ENCODE measurements at regions not wholly inside any gene's neighbourhood (a gene's known extent, or its start where the extent isn't known, plus 50 kb on each side); places are given as distances from the start of the nearest gene placed in this dataset.

GRCh38 chr20:51249215-51249614 is 226.3 kb upstream of the KCNG1 start:
- H3K4me1 ChIP-seq (ENCODE audit: control insufficient read depth, insufficient read depth, low read length, poor library complexity, severe bottlenecking): no peaks in the 10 kb centered on the region
- H3K27ac ChIP-seq (ENCODE audit: insufficient read depth, low read length, poor library complexity, severe bottlenecking): no peak overlapping the region
- no peaks in the 10 kb centered on the region for H3K36me3 ChIP-seq (ENCODE audit: control insufficient read depth, insufficient read depth, low read length)
- no peak for DNase-seq
- H3K4me3 ChIP-seq (ENCODE audit: insufficient read depth, low read depth, low read length, poor library complexity, severe bottlenecking): no peak overlapping the region
- no peaks in the 10 kb centered on the region for H3K27me3 ChIP-seq (replicated peaks; ENCODE audit: control insufficient read depth, insufficient read depth, low read length, poor library complexity, severe bottlenecking)
- no peaks in the 10 kb centered on the region for H3K9me3 ChIP-seq (ENCODE audit: control insufficient read depth, low read length)

- no peak for DNase-seq
- no peaks in the 10 kb centered on the region for H3K36me3 ChIP-seq (ENCODE audit: control insufficient read depth, insufficient read depth, low read length)
- no peaks in the 10 kb centered on the region for H3K9me3 ChIP-seq (ENCODE audit: control insufficient read depth, low read length)
- H3K4me3 ChIP-seq (ENCODE audit: insufficient read depth, low read depth, low read length, poor library complexity, severe bottlenecking): no peak overlapping the region
- H3K27me3 ChIP-seq (replicated peaks; ENCODE audit: control insufficient read depth, insufficient read depth, low read length, poor library complexity, severe bottlenecking): no peaks in the 10 kb centered on the region
- no peak overlapping the region for H3K27ac ChIP-seq (ENCODE audit: insufficient read depth, low read length, poor library complexity, severe bottlenecking)
- H3K4me1 ChIP-seq (ENCODE audit: control insufficient read depth, insufficient read depth, low read length, poor library complexity, severe bottlenecking): no peaks in the 10 kb centered on the region
These were observed 221.6 kb upstream of the KCNG1 start for GRCh38 chr20:51244466-51244865.

GRCh38 chr20:51238675-51239305 is 215.9 kb upstream of the KCNG1 start:
- no peaks in the 10 kb centered on the region for H3K36me3 ChIP-seq (ENCODE audit: control insufficient read depth, insufficient read depth, low read length)
- no peak overlapping the region for H3K4me3 ChIP-seq (ENCODE audit: insufficient read depth, low read depth, low read length, poor library complexity, severe bottlenecking)
- DNase-seq: no peak
- no peaks in the 10 kb centered on the region for H3K4me1 ChIP-seq (ENCODE audit: control insufficient read depth, insufficient read depth, low read length, poor library complexity, severe bottlenecking)
- H3K27ac ChIP-seq (ENCODE audit: insufficient read depth, low read length, poor library complexity, severe bottlenecking): no peak overlapping the region
- H3K27me3 ChIP-seq (replicated peaks; ENCODE audit: control insufficient read depth, insufficient read depth, low read length, poor library complexity, severe bottlenecking): no peaks in the 10 kb centered on the region
- no peaks in the 10 kb centered on the region for H3K9me3 ChIP-seq (ENCODE audit: control insufficient read depth, low read length)

- Histone ChIP-seq H3K4me1 (ENCODE audit: control insufficient read depth, insufficient read depth, low read length, poor library complexity, severe bottlenecking) (no peaks in the 10 kb centered on the region), H3K27me3 (replicated peaks; ENCODE audit: control insufficient read depth, insufficient read depth, low read length, poor library complexity, severe bottlenecking) (no peaks in the 10 kb centered on the region), H3K27ac (ENCODE audit: insufficient read depth, low read length, poor library complexity, severe bottlenecking) (no peak overlapping the region), H3K9me3 (ENCODE audit: control insufficient read depth, low read length) (no peaks in the 10 kb centered on the region), H3K4me3 (ENCODE audit: insufficient read depth, low read depth, low read length, poor library complexity, severe bottlenecking) (no peak overlapping the region), H3K36me3 (ENCODE audit: control insufficient read depth, insufficient read depth, low read length) (no peaks in the 10 kb centered on the region)
- no peak for DNase-seq
These were observed 214.9 kb upstream of the KCNG1 start for GRCh38 chr20:51237791-51238190.

GRCh38 chr20:51237278-51237677 is 214.4 kb upstream of the KCNG1 start:
- H3K27me3 ChIP-seq (replicated peaks; ENCODE audit: control insufficient read depth, insufficient read depth, low read length, poor library complexity, severe bottlenecking): no peaks in the 10 kb centered on the region
- DNase-seq: no peak
- H3K36me3 ChIP-seq (ENCODE audit: control insufficient read depth, insufficient read depth, low read length): no peaks in the 10 kb centered on the region
- no peaks in the 10 kb centered on the region for H3K4me1 ChIP-seq (ENCODE audit: control insufficient read depth, insufficient read depth, low read length, poor library complexity, severe bottlenecking)
- H3K27ac ChIP-seq (ENCODE audit: insufficient read depth, low read length, poor library complexity, severe bottlenecking): no peak overlapping the region
- no peak overlapping the region for H3K4me3 ChIP-seq (ENCODE audit: insufficient read depth, low read depth, low read length, poor library complexity, severe bottlenecking)
- no peaks in the 10 kb centered on the region for H3K9me3 ChIP-seq (ENCODE audit: control insufficient read depth, low read length)

GRCh38 chr20:51236421-51236820 is 213.5 kb upstream of the KCNG1 start:
- Histone ChIP-seq H3K4me3 (ENCODE audit: insufficient read depth, low read depth, low read length, poor library complexity, severe bottlenecking) (no peak overlapping the region), H3K36me3 (ENCODE audit: control insufficient read depth, insufficient read depth, low read length) (no peaks in the 10 kb centered on the region), H3K27me3 (replicated peaks; ENCODE audit: control insufficient read depth, insufficient read depth, low read length, poor library complexity, severe bottlenecking) (no peaks in the 10 kb centered on the region), H3K9me3 (ENCODE audit: control insufficient read depth, low read length) (no peaks in the 10 kb centered on the region), H3K27ac (ENCODE audit: insufficient read depth, low read length, poor library complexity, severe bottlenecking) (no peak overlapping the region), H3K4me1 (ENCODE audit: control insufficient read depth, insufficient read depth, low read length, poor library complexity, severe bottlenecking) (no peaks in the 10 kb centered on the region)
- no peak for DNase-seq

- no peak overlapping the region for H3K27ac ChIP-seq (ENCODE audit: insufficient read depth, low read length, poor library complexity, severe bottlenecking)
- no peaks in the 10 kb centered on the region for H3K36me3 ChIP-seq (ENCODE audit: control insufficient read depth, insufficient read depth, low read length)
- no peak overlapping the region for H3K4me3 ChIP-seq (ENCODE audit: insufficient read depth, low read depth, low read length, poor library complexity, severe bottlenecking)
- peaks cover 3% of the 10 kb centered on the region for H3K27me3 ChIP-seq (replicated peaks; ENCODE audit: control insufficient read depth, insufficient read depth, low read length, poor library complexity, severe bottlenecking)
- DNase-seq: no peak
- no peaks in the 10 kb centered on the region for H3K9me3 ChIP-seq (ENCODE audit: control insufficient read depth, low read length)
- H3K4me1 ChIP-seq (ENCODE audit: control insufficient read depth, insufficient read depth, low read length, poor library complexity, severe bottlenecking): no peaks in the 10 kb centered on the region
These were observed 210.4 kb upstream of the KCNG1 start for GRCh38 chr20:51233345-51233744.

GRCh38 chr20:51230727-51231126 is 207.8 kb upstream of the KCNG1 start:
- H3K27ac ChIP-seq (ENCODE audit: insufficient read depth, low read length, poor library complexity, severe bottlenecking): no peak overlapping the region
- H3K27me3 ChIP-seq (replicated peaks; ENCODE audit: control insufficient read depth, insufficient read depth, low read length, poor library complexity, severe bottlenecking): peaks cover 3% of the 10 kb centered on the region
- no peaks in the 10 kb centered on the region for H3K9me3 ChIP-seq (ENCODE audit: control insufficient read depth, low read length)
- no peak for DNase-seq
- H3K4me3 ChIP-seq (ENCODE audit: insufficient read depth, low read depth, low read length, poor library complexity, severe bottlenecking): no peak overlapping the region
- H3K4me1 ChIP-seq (ENCODE audit: control insufficient read depth, insufficient read depth, low read length, poor library complexity, severe bottlenecking): no peaks in the 10 kb centered on the region
- H3K36me3 ChIP-seq (ENCODE audit: control insufficient read depth, insufficient read depth, low read length): no peaks in the 10 kb centered on the region

GRCh38 chr20:51228763-51229162 is 205.9 kb upstream of the KCNG1 start:
- no peaks in the 10 kb centered on the region for H3K36me3 ChIP-seq (ENCODE audit: control insufficient read depth, insufficient read depth, low read length)
- DNase-seq: no peak
- H3K27me3 ChIP-seq (replicated peaks; ENCODE audit: control insufficient read depth, insufficient read depth, low read length, poor library complexity, severe bottlenecking): peaks cover 3% of the 10 kb centered on the region
- no peak overlapping the region for H3K4me3 ChIP-seq (ENCODE audit: insufficient read depth, low read depth, low read length, poor library complexity, severe bottlenecking)
- no peaks in the 10 kb centered on the region for H3K9me3 ChIP-seq (ENCODE audit: control insufficient read depth, low read length)
- H3K27ac ChIP-seq (ENCODE audit: insufficient read depth, low read length, poor library complexity, severe bottlenecking): no peak overlapping the region
- H3K4me1 ChIP-seq (ENCODE audit: control insufficient read depth, insufficient read depth, low read length, poor library complexity, severe bottlenecking): no peaks in the 10 kb centered on the region

GRCh38 chr20:51227744-51228143 is 204.8 kb upstream of the KCNG1 start:
- DNase-seq: no peak
- Histone ChIP-seq H3K27ac (ENCODE audit: insufficient read depth, low read length, poor library complexity, severe bottlenecking) (no peak overlapping the region), H3K36me3 (ENCODE audit: control insufficient read depth, insufficient read depth, low read length) (no peaks in the 10 kb centered on the region), H3K9me3 (ENCODE audit: control insufficient read depth, low read length) (no peaks in the 10 kb centered on the region), H3K27me3 (replicated peaks; ENCODE audit: control insufficient read depth, insufficient read depth, low read length, poor library complexity, severe bottlenecking) (peaks cover 3% of the 10 kb centered on the region), H3K4me3 (ENCODE audit: insufficient read depth, low read depth, low read length, poor library complexity, severe bottlenecking) (no peak overlapping the region), H3K4me1 (ENCODE audit: control insufficient read depth, insufficient read depth, low read length, poor library complexity, severe bottlenecking) (no peaks in the 10 kb centered on the region)
